ENCODE measurements at regions not wholly inside any gene's neighbourhood (a gene's known extent, or its start where the extent isn't known, plus 50 kb on each side); places are given as distances from the start of the nearest gene placed in this dataset.

DNA sequence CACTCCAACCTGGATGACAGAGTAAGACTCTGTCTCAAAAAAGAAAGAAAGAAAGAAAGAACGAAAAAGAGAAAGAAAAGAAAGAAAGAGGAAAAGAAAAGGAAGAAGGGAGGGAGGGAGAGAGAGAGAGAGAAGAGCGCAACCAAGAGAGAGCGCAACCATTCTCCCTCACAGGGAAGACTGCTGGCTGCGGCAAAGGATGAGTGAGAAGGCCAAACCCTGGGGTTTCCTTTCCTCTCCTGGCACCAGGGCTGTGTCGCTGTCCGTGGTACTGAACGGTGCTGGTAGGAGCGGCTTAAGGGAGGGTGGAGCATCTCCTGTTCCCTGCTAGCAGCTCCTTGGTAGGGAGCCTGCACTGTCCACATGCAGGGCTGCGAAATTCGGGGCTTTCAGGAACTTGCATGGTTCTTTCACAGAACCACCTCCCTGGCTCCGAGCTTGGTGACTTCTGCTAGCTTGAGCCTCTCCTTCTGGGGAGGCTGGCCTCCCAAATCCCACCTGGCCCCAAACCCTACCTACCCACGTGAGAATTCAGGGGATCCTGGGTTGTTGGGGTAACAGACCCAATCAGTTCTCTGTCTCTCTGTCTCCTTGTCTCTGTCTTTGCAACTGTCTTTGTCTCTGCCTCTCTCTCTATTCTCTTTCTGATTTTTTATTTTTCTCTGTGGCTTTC lies 51.1 kb upstream of the ZNRF4 start (continued):
- TF ChIP-seq, protein P1, sequence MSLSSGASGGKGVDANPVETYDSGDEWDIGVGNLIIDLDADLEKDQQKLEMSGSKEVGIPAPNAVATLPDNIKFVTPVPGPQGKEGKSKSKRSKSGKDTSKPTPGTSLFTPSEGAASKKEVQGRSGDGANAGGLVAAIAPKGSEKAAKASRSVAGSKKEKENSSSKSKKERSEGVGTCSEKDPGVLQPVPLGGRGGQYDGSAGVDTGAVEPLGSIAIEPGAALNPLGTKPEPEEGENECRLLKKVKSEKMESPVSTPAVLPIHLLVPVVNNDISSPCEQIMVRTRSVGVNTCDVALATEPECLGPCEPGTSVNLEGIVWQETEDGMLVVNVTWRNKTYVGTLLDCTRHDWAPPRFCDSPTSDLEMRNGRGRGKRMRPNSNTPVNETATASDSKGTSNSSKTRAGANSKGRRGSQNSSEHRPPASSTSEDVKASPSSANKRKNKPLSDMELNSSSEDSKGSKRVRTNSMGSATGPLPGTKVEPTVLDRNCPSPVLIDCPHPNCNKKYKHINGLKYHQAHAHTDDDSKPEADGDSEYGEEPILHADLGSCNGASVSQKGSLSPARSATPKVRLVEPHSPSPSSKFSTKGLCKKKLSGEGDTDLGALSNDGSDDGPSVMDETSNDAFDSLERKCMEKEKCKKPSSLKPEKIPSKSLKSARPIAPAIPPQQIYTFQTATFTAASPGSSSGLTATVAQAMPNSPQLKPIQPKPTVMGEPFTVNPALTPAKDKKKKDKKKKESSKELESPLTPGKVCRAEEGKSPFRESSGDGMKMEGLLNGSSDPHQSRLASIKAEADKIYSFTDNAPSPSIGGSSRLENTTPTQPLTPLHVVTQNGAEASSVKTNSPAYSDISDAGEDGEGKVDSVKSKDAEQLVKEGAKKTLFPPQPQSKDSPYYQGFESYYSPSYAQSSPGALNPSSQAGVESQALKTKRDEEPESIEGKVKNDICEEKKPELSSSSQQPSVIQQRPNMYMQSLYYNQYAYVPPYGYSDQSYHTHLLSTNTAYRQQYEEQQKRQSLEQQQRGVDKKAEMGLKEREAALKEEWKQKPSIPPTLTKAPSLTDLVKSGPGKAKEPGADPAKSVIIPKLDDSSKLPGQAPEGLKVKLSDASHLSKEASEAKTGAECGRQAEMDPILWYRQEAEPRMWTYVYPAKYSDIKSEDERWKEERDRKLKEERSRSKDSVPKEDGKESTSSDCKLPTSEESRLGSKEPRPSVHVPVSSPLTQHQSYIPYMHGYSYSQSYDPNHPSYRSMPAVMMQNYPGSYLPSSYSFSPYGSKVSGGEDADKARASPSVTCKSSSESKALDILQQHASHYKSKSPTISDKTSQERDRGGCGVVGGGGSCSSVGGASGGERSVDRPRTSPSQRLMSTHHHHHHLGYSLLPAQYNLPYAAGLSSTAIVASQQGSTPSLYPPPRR (CRISPR knock-in tag; IDR thresholded peaks at IDR 0.05; ENCODE audit: borderline replicate concordance) = 0 out of 2 replicates have a peak, but pooled peaks have one; percentile 43
- TF ChIP-seq SIN3A (IDR thresholded peaks at IDR 0.05; ENCODE audit: borderline replicate concordance in 2 of 2, control insufficient read depth in 1 of 2, low read depth in 2 of 2, low read length in 2 of 2) = peak; percentile 35 to 70; a peak in 1 of 4 replicates
- no peak for TF ChIP-seq SAFB (IDR thresholded peaks at IDR 0.05; ENCODE audit: borderline replicate concordance, low read depth, low read length)
- 0 out of 2 replicates have a peak, but pooled peaks have one; percentile 32 for TF ChIP-seq OTX1 (CRISPR knock-in tag; IDR thresholded peaks at IDR 0.05)
- TF ChIP-seq, protein P2, sequence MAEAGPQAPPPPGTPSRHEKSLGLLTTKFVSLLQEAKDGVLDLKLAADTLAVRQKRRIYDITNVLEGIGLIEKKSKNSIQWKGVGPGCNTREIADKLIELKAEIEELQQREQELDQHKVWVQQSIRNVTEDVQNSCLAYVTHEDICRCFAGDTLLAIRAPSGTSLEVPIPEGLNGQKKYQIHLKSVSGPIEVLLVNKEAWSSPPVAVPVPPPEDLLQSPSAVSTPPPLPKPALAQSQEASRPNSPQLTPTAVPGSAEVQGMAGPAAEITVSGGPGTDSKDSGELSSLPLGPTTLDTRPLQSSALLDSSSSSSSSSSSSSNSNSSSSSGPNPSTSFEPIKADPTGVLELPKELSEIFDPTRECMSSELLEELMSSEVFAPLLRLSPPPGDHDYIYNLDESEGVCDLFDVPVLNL (CRISPR knock-in tag; IDR thresholded peaks at IDR 0.05; ENCODE audit: low read depth) = peak; percentile 79; the same call in 1 of the 2 replicates
- peak in 1 of 2 experiments; percentile 54; a peak in 1 of 4 replicates for TF ChIP-seq FOXA3 (CRISPR knock-in tag; conservative IDR thresholded peaks at IDR 0.05 in 1 of 2, IDR thresholded peaks at IDR 0.05 in 1 of 2)
- no peak for TF ChIP-seq KLF10 (CRISPR knock-in tag; IDR thresholded peaks at IDR 0.05)
- TF ChIP-seq FOXK1 (CRISPR knock-in tag; IDR thresholded peaks at IDR 0.05; ENCODE audit: borderline replicate concordance) = peak; percentile 64; the same call in 1 of the 2 replicates
- TF ChIP-seq NFATC3 (IDR thresholded peaks at IDR 0.05) = no peak
- TF ChIP-seq CREM (IDR thresholded peaks at IDR 0.05; ENCODE audit: low read depth) = peak; percentile 58
- TF ChIP-seq NCOA2 (IDR thresholded peaks at IDR 0.05; ENCODE audit: partially characterized antibody in 2 of 2) = no peak
- no peak for TF ChIP-seq NUFIP1 (IDR thresholded peaks at IDR 0.05; ENCODE audit: partially characterized antibody)
- TF ChIP-seq DMBX1 (CRISPR knock-in tag; IDR thresholded peaks at IDR 0.05; ENCODE audit: borderline replicate concordance) = peak; percentile 73; the same call in 1 of the 2 replicates
- peak; percentile 22; the same call in 1 of the 2 replicates for TF ChIP-seq SP1 (CRISPR knock-in tag; IDR thresholded peaks at IDR 0.05)
- TF ChIP-seq, protein P3, sequence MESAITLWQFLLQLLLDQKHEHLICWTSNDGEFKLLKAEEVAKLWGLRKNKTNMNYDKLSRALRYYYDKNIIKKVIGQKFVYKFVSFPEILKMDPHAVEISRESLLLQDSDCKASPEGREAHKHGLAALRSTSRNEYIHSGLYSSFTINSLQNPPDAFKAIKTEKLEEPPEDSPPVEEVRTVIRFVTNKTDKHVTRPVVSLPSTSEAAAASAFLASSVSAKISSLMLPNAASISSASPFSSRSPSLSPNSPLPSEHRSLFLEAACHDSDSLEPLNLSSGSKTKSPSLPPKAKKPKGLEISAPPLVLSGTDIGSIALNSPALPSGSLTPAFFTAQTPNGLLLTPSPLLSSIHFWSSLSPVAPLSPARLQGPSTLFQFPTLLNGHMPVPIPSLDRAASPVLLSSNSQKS (CRISPR knock-in tag; IDR thresholded peaks at IDR 0.05) = no peak
- TF ChIP-seq JUND (IDR thresholded peaks at IDR 0.05; ENCODE audit: borderline replicate concordance, low read depth, low read length) = no peak
- peak; percentile 36; the same call in 1 of the 3 replicates for TF ChIP-seq JUND (tag; IDR thresholded peaks at IDR 0.05; ENCODE audit: borderline replicate concordance, low read depth, low read length)
- peak; percentile 29; the same call in 1 of the 2 replicates for TF ChIP-seq CXXC5 (CRISPR knock-in tag; IDR thresholded peaks at IDR 0.05)
- TF ChIP-seq, protein P4, sequence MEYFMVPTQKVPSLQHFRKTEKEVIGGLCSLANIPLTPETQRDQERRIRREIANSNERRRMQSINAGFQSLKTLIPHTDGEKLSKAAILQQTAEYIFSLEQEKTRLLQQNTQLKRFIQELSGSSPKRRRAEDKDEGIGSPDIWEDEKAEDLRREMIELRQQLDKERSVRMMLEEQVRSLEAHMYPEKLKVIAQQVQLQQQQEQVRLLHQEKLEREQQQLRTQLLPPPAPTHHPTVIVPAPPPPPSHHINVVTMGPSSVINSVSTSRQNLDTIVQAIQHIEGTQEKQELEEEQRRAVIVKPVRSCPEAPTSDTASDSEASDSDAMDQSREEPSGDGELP (CRISPR knock-in tag; IDR thresholded peaks at IDR 0.05; ENCODE audit: borderline replicate concordance) = peak; percentile 64; the same call in 1 of the 2 replicates

Data from K562 (cell line).